ENCODE measurements at regions not wholly inside any gene's neighbourhood (a gene's known extent, or its start where the extent isn't known, plus 50 kb on each side); places are given as distances from the start of the nearest gene placed in this dataset.

DNA sequence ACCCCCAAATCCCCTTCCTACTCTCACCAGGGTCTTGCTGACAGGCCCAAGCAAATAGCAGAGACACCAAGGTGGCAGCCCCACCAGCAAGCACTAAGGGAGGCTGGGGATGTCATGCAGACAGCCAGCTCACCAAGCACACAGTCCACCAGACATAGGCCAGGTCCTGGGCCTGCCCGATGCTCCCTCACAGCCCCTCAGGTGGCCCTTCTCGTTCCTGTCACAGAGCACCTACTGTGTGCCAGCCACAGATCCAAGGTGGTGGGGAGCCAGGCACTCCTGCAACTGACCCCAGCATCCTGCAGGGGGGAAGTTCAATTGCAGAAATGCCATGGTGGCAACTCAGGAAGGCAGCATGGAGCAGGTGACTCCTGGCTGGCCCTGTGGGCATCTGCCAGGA lies 60.5 kb upstream of the PNMA1 start:
- Histone ChIP-seq H3K4me3 (ENCODE audit: low read depth in 1 of 2, low read length in 1 of 2) (no peak overlapping the region), H3K27me3 (no peaks in the 10 kb centered on the region), H3K4me1 (ENCODE audit: control insufficient read depth in 1 of 2, insufficient read depth in 1 of 2, low read depth in 1 of 2, low read length in 1 of 2) (peaks cover 35 to 47% of the 10 kb centered on the region in 2 experiments), H3K27ac (peak overlapping the region; percentile 64), H3K36me3 (no peaks in the 10 kb centered on the region), H3K9me3 (no peaks in the 10 kb centered on the region)
- TF ChIP-seq, protein P1, sequence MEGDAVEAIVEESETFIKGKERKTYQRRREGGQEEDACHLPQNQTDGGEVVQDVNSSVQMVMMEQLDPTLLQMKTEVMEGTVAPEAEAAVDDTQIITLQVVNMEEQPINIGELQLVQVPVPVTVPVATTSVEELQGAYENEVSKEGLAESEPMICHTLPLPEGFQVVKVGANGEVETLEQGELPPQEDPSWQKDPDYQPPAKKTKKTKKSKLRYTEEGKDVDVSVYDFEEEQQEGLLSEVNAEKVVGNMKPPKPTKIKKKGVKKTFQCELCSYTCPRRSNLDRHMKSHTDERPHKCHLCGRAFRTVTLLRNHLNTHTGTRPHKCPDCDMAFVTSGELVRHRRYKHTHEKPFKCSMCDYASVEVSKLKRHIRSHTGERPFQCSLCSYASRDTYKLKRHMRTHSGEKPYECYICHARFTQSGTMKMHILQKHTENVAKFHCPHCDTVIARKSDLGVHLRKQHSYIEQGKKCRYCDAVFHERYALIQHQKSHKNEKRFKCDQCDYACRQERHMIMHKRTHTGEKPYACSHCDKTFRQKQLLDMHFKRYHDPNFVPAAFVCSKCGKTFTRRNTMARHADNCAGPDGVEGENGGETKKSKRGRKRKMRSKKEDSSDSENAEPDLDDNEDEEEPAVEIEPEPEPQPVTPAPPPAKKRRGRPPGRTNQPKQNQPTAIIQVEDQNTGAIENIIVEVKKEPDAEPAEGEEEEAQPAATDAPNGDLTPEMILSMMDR (IDR thresholded peaks at IDR 0.05): no peak

DNA sequence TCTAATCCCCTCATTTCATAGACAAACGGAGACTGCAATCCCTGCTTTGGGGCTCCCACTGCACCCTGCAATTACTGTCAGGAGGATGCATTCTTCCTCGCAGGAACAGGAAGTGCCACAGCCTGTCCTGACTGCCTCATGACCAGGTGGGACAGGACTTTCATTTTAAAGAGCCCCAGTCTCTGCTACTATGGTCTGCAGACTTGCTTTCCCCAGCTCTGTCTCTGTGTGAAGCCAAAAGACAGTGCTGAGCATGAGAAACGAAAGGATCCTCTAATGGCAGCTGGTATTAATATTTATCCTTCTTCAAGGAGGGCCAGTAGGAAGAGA lies 60.0 kb upstream of the PNMA1 start:
- TF ChIP-seq, protein P1 (IDR thresholded peaks at IDR 0.05): no peak
- H3K36me3 ChIP-seq: no peaks in the 10 kb centered on the region
- H3K4me3 ChIP-seq (ENCODE audit: low read depth in 1 of 2, low read length in 1 of 2): no peak overlapping the region
- H3K27ac ChIP-seq: peak overlapping the region; percentile 64
- peaks cover 38 to 51% of the 10 kb centered on the region in 2 experiments for H3K4me1 ChIP-seq (ENCODE audit: control insufficient read depth in 1 of 2, insufficient read depth in 1 of 2, low read depth in 1 of 2, low read length in 1 of 2)
- H3K9me3 ChIP-seq: no peaks in the 10 kb centered on the region
- no peaks in the 10 kb centered on the region for H3K27me3 ChIP-seq

DNA sequence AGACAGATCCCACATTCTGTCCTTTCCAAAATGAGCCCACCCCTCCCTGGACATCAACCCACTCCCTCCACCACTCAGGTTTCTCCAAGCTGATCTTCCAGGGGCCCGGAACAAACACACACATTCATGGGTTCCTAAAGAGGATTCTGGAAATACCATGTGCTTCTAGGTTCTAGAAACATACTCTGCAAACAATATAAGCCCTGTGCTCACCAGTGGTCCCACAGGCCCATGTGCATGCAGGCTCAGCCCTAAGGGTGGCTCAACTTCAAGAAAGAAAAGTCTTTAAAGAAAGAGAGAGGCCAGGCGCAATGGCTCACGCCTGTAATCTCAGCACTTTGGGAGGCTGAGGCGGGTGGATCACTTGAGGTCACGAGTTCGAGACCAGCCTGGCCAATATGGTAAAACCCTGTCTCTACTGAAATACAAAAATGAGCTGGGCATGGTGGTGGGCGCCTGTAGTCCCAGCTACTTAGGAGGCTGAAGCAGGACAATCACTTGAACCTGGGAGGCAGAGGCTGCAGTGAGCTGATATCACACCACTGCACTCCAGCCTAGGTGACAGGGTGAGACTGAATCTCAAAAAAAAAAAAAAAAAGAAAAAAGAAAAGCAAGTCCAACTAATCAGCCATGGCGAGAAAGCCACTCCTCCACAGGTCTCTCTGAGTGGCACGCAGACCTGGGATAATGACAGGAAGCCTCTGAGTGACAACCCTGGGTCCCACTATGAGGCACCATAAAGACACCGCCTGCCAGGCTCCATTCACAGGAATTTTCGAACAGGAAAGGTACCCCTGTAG lies 59.5 kb upstream of the PNMA1 start:
- Histone ChIP-seq H3K9me3 (no peaks in the 10 kb centered on the region), H3K4me1 (ENCODE audit: control insufficient read depth in 1 of 2, insufficient read depth in 1 of 2, low read depth in 1 of 2, low read length in 1 of 2) (peaks cover 42 to 46% of the 10 kb centered on the region in 2 experiments), H3K4me3 (ENCODE audit: low read depth in 1 of 2, low read length in 1 of 2) (no peak overlapping the region), H3K36me3 (no peaks in the 10 kb centered on the region), H3K27ac (peak overlapping the region; percentile 64), H3K27me3 (no peaks in the 10 kb centered on the region)
- TF ChIP-seq, protein P1 (IDR thresholded peaks at IDR 0.05): no peak

DNA sequence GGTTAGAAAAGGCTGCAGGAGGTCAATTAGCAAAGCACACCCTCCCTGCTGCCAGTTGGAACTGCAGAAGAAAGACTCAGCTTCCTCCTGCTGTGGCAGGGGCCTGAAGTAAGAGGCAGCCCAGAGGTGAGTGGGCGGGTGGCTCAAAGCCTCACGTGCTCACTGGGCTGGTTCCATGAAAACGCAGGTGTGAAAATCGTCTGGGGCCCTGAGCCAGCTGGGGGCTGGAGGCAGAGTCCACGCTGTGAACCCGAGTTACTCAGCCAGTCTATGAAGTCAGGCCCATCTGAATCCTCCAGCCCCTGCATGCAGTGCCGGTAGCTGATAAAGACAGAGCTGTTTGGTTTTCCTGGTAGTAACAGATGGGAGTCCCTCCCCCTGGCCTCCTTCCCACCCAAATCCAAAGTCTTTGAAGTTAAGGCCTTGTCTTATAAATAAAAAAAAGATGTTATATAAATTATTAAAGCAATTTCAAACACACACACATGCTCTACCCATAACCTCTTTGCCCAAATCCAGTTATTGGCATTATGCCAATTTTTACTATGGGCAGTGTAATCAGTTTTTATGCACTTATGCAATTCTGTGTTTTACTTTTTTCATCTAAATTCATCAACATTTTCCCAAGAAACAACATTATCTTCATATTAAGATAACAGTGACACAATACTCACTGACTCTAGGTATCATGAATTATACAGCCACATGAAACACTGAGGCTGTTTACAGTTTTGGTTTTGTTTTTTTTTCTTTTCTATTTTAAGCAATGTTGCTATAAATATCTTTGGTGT lies 57.9 kb upstream of the PNMA1 start:
- Histone ChIP-seq H3K4me1 (ENCODE audit: control insufficient read depth in 1 of 2, insufficient read depth in 1 of 2, low read depth in 1 of 2, low read length in 1 of 2) (peaks cover 36 to 41% of the 10 kb centered on the region in 2 experiments), H3K36me3 (no peaks in the 10 kb centered on the region), H3K27ac (peak overlapping the region; percentile 72), H3K4me3 (ENCODE audit: low read depth in 1 of 2, low read length in 1 of 2) (no peak overlapping the region), H3K27me3 (no peaks in the 10 kb centered on the region), H3K9me3 (no peaks in the 10 kb centered on the region)
- TF ChIP-seq, protein P1 (IDR thresholded peaks at IDR 0.05): no peak

DNA sequence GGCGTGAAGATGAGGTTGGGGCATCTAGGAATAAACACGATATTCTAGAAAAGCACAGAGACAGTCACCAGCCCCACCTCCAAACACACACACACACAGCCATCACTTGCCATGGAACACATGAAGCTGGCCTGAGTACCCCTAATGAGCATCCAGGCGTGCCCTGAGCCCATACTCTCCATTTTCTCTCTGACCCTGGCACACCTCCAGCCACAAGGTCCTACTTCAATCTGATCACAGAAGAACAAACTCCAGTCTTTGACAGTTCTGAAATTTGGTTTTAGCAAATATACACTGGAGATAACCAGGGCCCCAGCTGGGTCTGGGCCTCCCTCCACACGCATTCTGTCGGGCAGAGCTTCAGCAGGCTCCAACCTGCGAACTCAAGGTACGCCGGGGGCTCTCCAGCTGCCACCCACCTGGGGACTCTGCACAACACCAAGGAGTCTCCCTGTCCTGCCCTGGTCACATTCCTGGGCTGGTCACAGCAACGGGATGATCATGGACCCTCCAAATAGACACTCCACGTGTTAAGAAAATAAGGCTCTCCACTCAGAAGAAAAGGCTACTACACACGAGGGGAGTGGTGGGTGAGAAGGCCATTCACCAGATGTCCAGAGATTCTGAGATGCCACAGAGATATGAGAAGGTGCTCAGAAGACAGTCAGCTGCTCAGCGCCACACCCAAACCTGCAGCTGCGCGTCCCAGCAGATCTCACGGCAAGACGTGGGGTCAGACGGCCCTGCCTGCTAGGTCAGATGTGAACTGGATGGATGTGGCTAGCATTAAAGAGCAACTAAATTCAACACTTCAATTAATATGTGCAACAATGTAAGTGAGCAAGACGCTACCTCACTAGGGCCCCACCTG lies 57.0 kb upstream of the PNMA1 start:
- Histone ChIP-seq H3K4me3 (ENCODE audit: low read depth in 1 of 2, low read length in 1 of 2) (no peak overlapping the region), H3K9me3 (no peaks in the 10 kb centered on the region), H3K4me1 (ENCODE audit: control insufficient read depth in 1 of 2, insufficient read depth in 1 of 2, low read depth in 1 of 2, low read length in 1 of 2) (peaks cover 36 to 41% of the 10 kb centered on the region in 2 experiments), H3K36me3 (no peaks in the 10 kb centered on the region), H3K27ac (peak overlapping the region; percentile 72), H3K27me3 (no peaks in the 10 kb centered on the region)
- TF ChIP-seq, protein P1 (IDR thresholded peaks at IDR 0.05): no peak
